ENCODE measurements at regions not wholly inside any gene's neighbourhood (a gene's known extent, or its start where the extent isn't known, plus 50 kb on each side); places are given as distances from the start of the nearest gene placed in this dataset. TPM values are rescaled to one million over a fixed set of nuclear protein-coding genes. Genes with fewer than 3 reads are reported as not detected.

Small RNA genes in the stretch of these regions (microRNA-seq; reads per million reads assigned to microRNA genes)
- gene MIR5701-3 (ENCODE audit: unreplicated experiment), result not detected

Data from PC-3 (cell line).